A204.1 (cell line): ENCODE measurements at regions not wholly inside any gene's neighbourhood (a gene's known extent, or its start where the extent isn't known, plus 50 kb on each side); places are given as distances from the start of the nearest gene placed in this dataset.
"Not testable (repeated sequence)": the region's sequence is repeated elsewhere in the genome, so short reads cannot be mapped to it uniquely, and the experiment has no call there.

Source experiments
- FAIRE-seq: peaks from 2 replicates; lab custom pipeline; 2012; peaks lifted over from hg19 to GRCh38; lab: Jason Lieb, UNC

GRCh38 chr4:152063621-152064240 lies 302.9 kb upstream of the GATB start:
- FAIRE-seq: no peak

GRCh38 chr4:152062936-152063620 lies 302.3 kb upstream of the GATB start:
- FAIRE-seq: no peak

- no peak for FAIRE-seq
Observed at GRCh38 chr4:152054731-152055130, 293.9 kb upstream of the GATB start.

GRCh38 chr4:152052451-152053057 lies 291.7 kb upstream of the GATB start:
- FAIRE-seq: no peak

GRCh38 chr4:152051332-152051731 lies 290.5 kb upstream of the GATB start:
- not testable (repeated sequence) for FAIRE-seq

GRCh38 chr4:152050106-152050505 lies 289.3 kb upstream of the GATB start:
- FAIRE-seq: no peak

- FAIRE-seq: no peak
Observed at GRCh38 chr4:152047451-152047850, 286.6 kb upstream of the GATB start.

GRCh38 chr4:152045807-152046571 lies 285.2 kb upstream of the GATB start:
- FAIRE-seq: no peak

GRCh38 chr4:152045449-152045806 lies 284.6 kb upstream of the GATB start:
- no peak for FAIRE-seq

- no peak for FAIRE-seq
Observed at GRCh38 chr4:152044331-152045036, 283.7 kb upstream of the GATB start.

GRCh38 chr4:152041295-152041694 lies 280.5 kb upstream of the GATB start:
- no peak for FAIRE-seq

GRCh38 chr4:152039691-152040090 lies 278.9 kb upstream of the GATB start:
- no peak for FAIRE-seq

GRCh38 chr4:152039023-152039481 lies 278.2 kb upstream of the GATB start:
- no peak for FAIRE-seq

- no peak for FAIRE-seq
Observed at GRCh38 chr4:152038238-152038637, 277.4 kb upstream of the GATB start.

GRCh38 chr4:152037435-152037834 lies 276.6 kb upstream of the GATB start:
- FAIRE-seq: no peak

GRCh38 chr4:152033621-152034020 lies 272.8 kb upstream of the GATB start:
- no peak for FAIRE-seq

GRCh38 chr4:152032722-152033131 lies 271.9 kb upstream of the GATB start:
- no peak for FAIRE-seq

- no peak for FAIRE-seq
Observed at GRCh38 chr4:152029631-152030030, 268.8 kb upstream of the GATB start.

GRCh38 chr4:152028131-152028530 lies 267.3 kb upstream of the GATB start:
- FAIRE-seq: no peak

GRCh38 chr4:152024881-152025280 lies 264.1 kb upstream of the GATB start:
- FAIRE-seq: no peak

- no peak for FAIRE-seq
Observed at GRCh38 chr4:152023674-152024073, 262.9 kb upstream of the GATB start.

GRCh38 chr4:152022543-152022942 lies 261.7 kb upstream of the GATB start:
- FAIRE-seq: no peak
